ENCODE measurements at regions not wholly inside any gene's neighbourhood (a gene's known extent, or its start where the extent isn't known, plus 50 kb on each side); places are given as distances from the start of the nearest gene placed in this dataset.

GRCh38 chr5:135128361-135128760 is 94.3 kb upstream of the PITX1 start:
- TF ChIP-seq CTCF (IDR thresholded peaks at IDR 0.05; ENCODE audit: insufficient read depth, low read length, poor library complexity, severe bottlenecking) (no peak), EZH2phosphoT487 (conservative IDR thresholded peaks at IDR 0.05; ENCODE audit: low read length) (no peak)

All from SU-DHL-6 (cell line).